GM23338 (cell line): ENCODE measurements at regions not wholly inside any gene's neighbourhood (a gene's known extent, or its start where the extent isn't known, plus 50 kb on each side); places are given as distances from the start of the nearest gene placed in this dataset.

Source experiments
- ATAC-seq: fragments of 200-7000 bp; cut with Tn5 transposase; 3 replicates; pipeline ENCODE4 v1.9.1; 2020
- DNase-seq: peaks from one replicate; pipeline ENCODE4 v3.0.0-alpha.2; 2015; ENCODE audit warnings: low spot score
- H2AFZ ChIP-seq: fragments of 200-600 bp; sonication (generic); 2 replicates; pipeline ENCODE4 v1.8.0; 2016; ENCODE audit warnings: antibody characterized with exemption, mild to moderate bottlenecking, moderate library complexity
- H3F3A ChIP-seq: fragments of 200-600 bp; sonication (generic); replicated peaks from 2 replicates; pipeline ENCODE4 v1.8.0; 2017; ENCODE audit warnings: antibody characterized with exemption, mixed run types, low read depth
- H3K27ac ChIP-seq: fragments of 200-600 bp; sonication (generic); 2 replicates; pipeline ENCODE4 v1.6.1; 2016; ENCODE audit warnings: low read depth
- H3K27me3 ChIP-seq: fragments of 200-600 bp; sonication (generic); 2 replicates; pipeline ENCODE4 v1.8.0; 2016; ENCODE audit warnings: mild to moderate bottlenecking, mixed run types, moderate library complexity; ENCODE audit not compliant: insufficient read depth
- H3K36me3 ChIP-seq: fragments of 200-600 bp; sonication (generic); 2 replicates; pipeline ENCODE4 v1.8.0; 2016; ENCODE audit warnings: mild to moderate bottlenecking; ENCODE audit not compliant: insufficient read depth
- H3K4me1 ChIP-seq: fragments of 200-600 bp; sonication (generic); 2 replicates; pipeline ENCODE4 v1.8.0; 2016; ENCODE audit warnings: mild to moderate bottlenecking, moderate library complexity; ENCODE audit not compliant: insufficient read depth
- H3K4me2 ChIP-seq: fragments of 200-600 bp; sonication (generic); 2 replicates; pipeline ENCODE4 v1.7.1; 2017; ENCODE audit warnings: mixed run types
- H3K4me3 ChIP-seq: fragments of 200-600 bp; sonication (generic); 2 replicates; pipeline ENCODE4 v1.6.1; 2016; ENCODE audit warnings: mixed run types
- H3K79me2 ChIP-seq: fragments of 200-600 bp; sonication (generic); replicated peaks from 2 replicates; pipeline ENCODE4 v1.8.0; 2017; ENCODE audit warnings: mild to moderate bottlenecking; ENCODE audit not compliant: insufficient read depth
- H3K9me2 ChIP-seq: fragments of 200-600 bp; sonication (generic); 2 replicates; pipeline ENCODE4 v1.8.0; 2017; ENCODE audit not compliant: insufficient read depth
- H4K20me1 ChIP-seq: fragments of 200-600 bp; sonication (generic); replicated peaks from 2 replicates; pipeline ENCODE4 v1.8.0; 2017; ENCODE audit warnings: mild to moderate bottlenecking; ENCODE audit not compliant: insufficient read depth
- H3K27ac Mint-ChIP-seq: 2 replicates; pipeline ENCODE4 v1.8.0; 2020; ENCODE audit warnings: inconsistent platforms, mild to moderate bottlenecking, moderate library complexity, mixed read lengths
- H3K27me3 Mint-ChIP-seq: 3 replicates; pipeline ENCODE4 v1.8.0; 2022; ENCODE audit warnings: low read depth, mild to moderate bottlenecking, moderate library complexity, mixed read lengths, inconsistent platforms; ENCODE audit not compliant: insufficient read depth, poor library complexity
- H3K36me3 Mint-ChIP-seq: 3 replicates; pipeline ENCODE4 v1.8.0; 2021; ENCODE audit warnings: low read depth, mild to moderate bottlenecking, inconsistent platforms, moderate library complexity, mixed read lengths
- H3K4me1 Mint-ChIP-seq: 3 replicates; pipeline ENCODE4 v1.8.0; 2020; ENCODE audit warnings: mild to moderate bottlenecking, inconsistent platforms, mixed read lengths
- H3K4me3 Mint-ChIP-seq: 3 replicates; pipeline ENCODE4 v1.8.0; 2021; ENCODE audit warnings: moderate library complexity, mild to moderate bottlenecking, inconsistent platforms, mixed read lengths
- H3K9me3 Mint-ChIP-seq: 3 replicates; pipeline ENCODE4 v1.8.0; 2020; ENCODE audit warnings: moderate library complexity, mild to moderate bottlenecking, inconsistent platforms, mixed read lengths
- CREB1 ChIP-seq: fragments of 250-450 bp; sonication (Bioruptor Pico); IDR thresholded peaks from 2 replicates; pipeline ENCODE4 v1.5.0; 2020; ENCODE audit warnings: low read depth, mild to moderate bottlenecking, moderate library complexity
- EZH2 ChIP-seq: fragments of 200-600 bp; sonication (generic); IDR thresholded peaks from one replicate; pipeline ENCODE4 v1.8.0; 2017; ENCODE audit warnings: antibody characterized with exemption, mild to moderate bottlenecking, low read depth; ENCODE audit not compliant: unreplicated experiment
- EZH2phosphoT487 ChIP-seq: fragments of 200-600 bp; sonication (generic); IDR thresholded peaks from one replicate; pipeline ENCODE4 v1.8.1; 2018; ENCODE audit warnings: antibody characterized with exemption; ENCODE audit not compliant: unreplicated experiment
- JUNB ChIP-seq: IDR thresholded peaks from one replicate; pipeline ENCODE4 v1.6.1; 2016; ENCODE audit warnings: antibody characterized with exemption; ENCODE audit not compliant: unreplicated experiment
- NANOG ChIP-seq: IDR thresholded peaks from 2 replicates; pipeline ENCODE4 v1.6.1; 2016; ENCODE audit warnings: antibody characterized with exemption, borderline replicate concordance
- POLR2AphosphoS5 ChIP-seq: IDR thresholded peaks from 2 replicates; pipeline ENCODE4 v1.6.1; 2016; ENCODE audit warnings: antibody characterized with exemption, low read depth
- STAT1 ChIP-seq: IDR thresholded peaks from one replicate; pipeline ENCODE4 v1.6.1; 2016; ENCODE audit warnings: antibody characterized with exemption; ENCODE audit not compliant: unreplicated experiment
- TF ChIP-seq, protein P1 (sequence below): fragments of 250-450 bp; sonication (Bioruptor Pico); IDR thresholded peaks from 2 replicates; pipeline ENCODE4 v1.5.0; 2020; ENCODE audit warnings: mild to moderate bottlenecking, moderate library complexity
- TF ChIP-seq, protein P2 (sequence below): IDR thresholded peaks from 2 replicates; pipeline ENCODE4 v1.6.1; 2016; ENCODE audit warnings: antibody characterized with exemption

DNA sequence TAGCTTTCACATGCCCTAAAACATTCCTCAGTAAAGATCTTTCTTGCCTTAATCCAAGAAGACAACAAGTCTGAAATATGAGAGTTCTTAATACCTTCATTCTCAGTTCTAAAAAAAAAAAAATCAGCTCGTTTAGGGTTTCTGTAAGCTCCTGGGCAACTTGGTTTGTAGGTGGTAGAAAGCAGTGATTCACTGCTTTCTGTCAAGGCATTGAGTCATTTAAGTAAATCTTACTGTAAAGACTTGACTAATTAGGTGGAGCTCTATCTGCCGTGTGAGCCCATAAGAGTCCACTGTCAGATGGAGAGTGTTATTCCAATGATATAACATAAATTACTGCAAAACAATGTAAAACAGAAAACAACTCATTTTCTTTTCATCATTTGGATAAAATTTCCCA lies 56.1 kb upstream of the MAST4 start (continued):
- TF ChIP-seq, protein P1, sequence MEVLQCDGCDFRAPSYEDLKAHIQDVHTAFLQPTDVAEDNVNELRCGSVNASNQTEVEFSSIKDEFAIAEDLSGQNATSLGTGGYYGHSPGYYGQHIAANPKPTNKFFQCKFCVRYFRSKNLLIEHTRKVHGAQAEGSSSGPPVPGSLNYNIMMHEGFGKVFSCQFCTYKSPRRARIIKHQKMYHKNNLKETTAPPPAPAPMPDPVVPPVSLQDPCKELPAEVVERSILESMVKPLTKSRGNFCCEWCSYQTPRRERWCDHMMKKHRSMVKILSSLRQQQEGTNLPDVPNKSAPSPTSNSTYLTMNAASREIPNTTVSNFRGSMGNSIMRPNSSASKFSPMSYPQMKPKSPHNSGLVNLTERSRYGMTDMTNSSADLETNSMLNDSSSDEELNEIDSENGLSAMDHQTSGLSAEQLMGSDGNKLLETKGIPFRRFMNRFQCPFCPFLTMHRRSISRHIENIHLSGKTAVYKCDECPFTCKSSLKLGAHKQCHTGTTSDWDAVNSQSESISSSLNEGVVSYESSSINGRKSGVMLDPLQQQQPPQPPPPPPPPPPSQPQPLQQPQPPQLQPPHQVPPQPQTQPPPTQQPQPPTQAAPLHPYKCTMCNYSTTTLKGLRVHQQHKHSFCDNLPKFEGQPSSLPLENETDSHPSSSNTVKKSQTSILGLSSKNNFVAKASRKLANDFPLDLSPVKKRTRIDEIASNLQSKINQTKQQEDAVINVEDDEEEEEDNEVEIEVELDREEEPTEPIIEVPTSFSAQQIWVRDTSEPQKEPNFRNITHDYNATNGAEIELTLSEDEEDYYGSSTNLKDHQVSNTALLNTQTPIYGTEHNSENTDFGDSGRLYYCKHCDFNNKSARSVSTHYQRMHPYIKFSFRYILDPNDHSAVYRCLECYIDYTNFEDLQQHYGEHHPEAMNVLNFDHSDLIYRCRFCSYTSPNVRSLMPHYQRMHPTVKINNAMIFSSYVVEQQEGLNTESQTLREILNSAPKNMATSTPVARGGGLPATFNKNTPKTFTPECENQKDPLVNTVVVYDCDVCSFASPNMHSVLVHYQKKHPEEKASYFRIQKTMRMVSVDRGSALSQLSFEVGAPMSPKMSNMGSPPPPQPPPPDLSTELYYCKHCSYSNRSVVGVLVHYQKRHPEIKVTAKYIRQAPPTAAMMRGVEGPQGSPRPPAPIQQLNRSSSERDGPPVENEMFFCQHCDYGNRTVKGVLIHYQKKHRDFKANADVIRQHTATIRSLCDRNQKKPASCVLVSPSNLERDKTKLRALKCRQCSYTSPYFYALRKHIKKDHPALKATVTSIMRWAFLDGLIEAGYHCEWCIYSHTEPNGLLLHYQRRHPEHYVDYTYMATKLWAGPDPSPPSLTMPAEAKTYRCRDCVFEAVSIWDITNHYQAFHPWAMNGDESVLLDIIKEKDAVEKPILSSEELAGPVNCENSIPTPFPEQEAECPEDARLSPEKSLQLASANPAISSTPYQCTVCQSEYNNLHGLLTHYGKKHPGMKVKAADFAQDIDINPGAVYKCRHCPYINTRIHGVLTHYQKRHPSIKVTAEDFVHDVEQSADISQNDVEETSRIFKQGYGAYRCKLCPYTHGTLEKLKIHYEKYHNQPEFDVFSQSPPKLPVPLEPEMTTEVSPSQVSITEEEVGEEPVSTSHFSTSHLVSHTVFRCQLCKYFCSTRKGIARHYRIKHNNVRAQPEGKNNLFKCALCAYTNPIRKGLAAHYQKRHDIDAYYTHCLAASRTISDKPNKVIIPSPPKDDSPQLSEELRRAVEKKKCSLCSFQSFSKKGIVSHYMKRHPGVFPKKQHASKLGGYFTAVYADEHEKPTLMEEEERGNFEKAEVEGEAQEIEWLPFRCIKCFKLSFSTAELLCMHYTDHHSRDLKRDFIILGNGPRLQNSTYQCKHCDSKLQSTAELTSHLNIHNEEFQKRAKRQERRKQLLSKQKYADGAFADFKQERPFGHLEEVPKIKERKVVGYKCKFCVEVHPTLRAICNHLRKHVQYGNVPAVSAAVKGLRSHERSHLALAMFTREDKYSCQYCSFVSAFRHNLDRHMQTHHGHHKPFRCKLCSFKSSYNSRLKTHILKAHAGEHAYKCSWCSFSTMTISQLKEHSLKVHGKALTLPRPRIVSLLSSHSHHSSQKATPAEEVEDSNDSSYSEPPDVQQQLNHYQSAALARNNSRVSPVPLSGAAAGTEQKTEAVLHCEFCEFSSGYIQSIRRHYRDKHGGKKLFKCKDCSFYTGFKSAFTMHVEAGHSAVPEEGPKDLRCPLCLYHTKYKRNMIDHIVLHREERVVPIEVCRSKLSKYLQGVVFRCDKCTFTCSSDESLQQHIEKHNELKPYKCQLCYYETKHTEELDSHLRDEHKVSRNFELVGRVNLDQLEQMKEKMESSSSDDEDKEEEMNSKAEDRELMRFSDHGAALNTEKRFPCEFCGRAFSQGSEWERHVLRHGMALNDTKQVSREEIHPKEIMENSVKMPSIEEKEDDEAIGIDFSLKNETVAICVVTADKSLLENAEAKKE (CRISPR knock-in tag), result no peak
- TF ChIP-seq EZH2phosphoT487 (no peak), STAT1 (no peak), POLR2AphosphoS5 (no peak), EZH2 (no peak)
- TF ChIP-seq, protein P2, sequence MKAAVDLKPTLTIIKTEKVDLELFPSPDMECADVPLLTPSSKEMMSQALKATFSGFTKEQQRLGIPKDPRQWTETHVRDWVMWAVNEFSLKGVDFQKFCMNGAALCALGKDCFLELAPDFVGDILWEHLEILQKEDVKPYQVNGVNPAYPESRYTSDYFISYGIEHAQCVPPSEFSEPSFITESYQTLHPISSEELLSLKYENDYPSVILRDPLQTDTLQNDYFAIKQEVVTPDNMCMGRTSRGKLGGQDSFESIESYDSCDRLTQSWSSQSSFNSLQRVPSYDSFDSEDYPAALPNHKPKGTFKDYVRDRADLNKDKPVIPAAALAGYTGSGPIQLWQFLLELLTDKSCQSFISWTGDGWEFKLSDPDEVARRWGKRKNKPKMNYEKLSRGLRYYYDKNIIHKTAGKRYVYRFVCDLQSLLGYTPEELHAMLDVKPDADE, result no peak

DNA sequence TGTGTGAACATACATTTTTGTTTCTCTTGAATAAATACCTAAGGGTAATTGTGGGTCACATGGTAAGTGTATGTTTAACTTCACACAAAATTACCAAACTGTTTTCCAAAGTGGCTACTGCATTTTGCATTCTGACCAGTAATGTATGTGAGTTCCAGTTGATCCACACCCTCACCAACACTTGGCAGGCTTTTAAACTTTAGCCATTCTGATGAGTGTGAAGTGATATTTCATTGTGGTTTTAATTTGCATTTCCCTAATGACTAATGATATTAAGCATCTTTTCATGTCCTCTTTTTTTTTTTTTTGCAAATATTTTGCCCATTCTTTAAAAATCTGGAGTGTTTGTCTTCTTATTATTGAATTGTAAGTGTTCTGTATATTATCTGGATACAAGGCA lies 53.5 kb upstream of the MAST4 start:
- no peaks in the 10 kb centered on the region for H3K79me2 ChIP-seq
- peaks cover 14% of the 10 kb centered on the region for H3K9me3 Mint-ChIP-seq
- TF ChIP-seq, protein P2, result no peak
- TF ChIP-seq EZH2phosphoT487 (no peak), JUNB (no peak), CREB1 (no peak), NANOG (no peak), STAT1 (no peak)
- no peaks in the 10 kb centered on the region for H3F3A ChIP-seq
- DNase-seq (no peak), ATAC-seq (no peak)
- H3K36me3 ChIP-seq, result no peaks in the 10 kb centered on the region
- H2AFZ ChIP-seq, result no peak overlapping the region
- H3K27ac ChIP-seq, result no peak overlapping the region
- no peak overlapping the region for H3K27ac Mint-ChIP-seq
- no peak overlapping the region for H3K4me2 ChIP-seq
- H3K4me1 Mint-ChIP-seq, result no peaks in the 10 kb centered on the region
- H4K20me1 ChIP-seq, result no peaks in the 10 kb centered on the region
- no peaks in the 10 kb centered on the region for H3K36me3 Mint-ChIP-seq
- H3K9me2 ChIP-seq, result 0 out of 2 replicates have a peak, but pooled peaks cover 4% of the 10 kb centered on the region
- H3K4me3 ChIP-seq, result no peak overlapping the region
- no peaks in the 10 kb centered on the region for H3K27me3 Mint-ChIP-seq
- no peak overlapping the region for H3K4me3 Mint-ChIP-seq
- H3K27me3 ChIP-seq, result no peaks in the 10 kb centered on the region
- H3K4me1 ChIP-seq, result no peaks in the 10 kb centered on the region
